ENCODE measurements at regions not wholly inside any gene's neighbourhood (a gene's known extent, or its start where the extent isn't known, plus 50 kb on each side); places are given as distances from the start of the nearest gene placed in this dataset.
"Not testable (repeated sequence)": the region's sequence is repeated elsewhere in the genome, so short reads cannot be mapped to it uniquely, and the experiment has no call there.

DNA sequence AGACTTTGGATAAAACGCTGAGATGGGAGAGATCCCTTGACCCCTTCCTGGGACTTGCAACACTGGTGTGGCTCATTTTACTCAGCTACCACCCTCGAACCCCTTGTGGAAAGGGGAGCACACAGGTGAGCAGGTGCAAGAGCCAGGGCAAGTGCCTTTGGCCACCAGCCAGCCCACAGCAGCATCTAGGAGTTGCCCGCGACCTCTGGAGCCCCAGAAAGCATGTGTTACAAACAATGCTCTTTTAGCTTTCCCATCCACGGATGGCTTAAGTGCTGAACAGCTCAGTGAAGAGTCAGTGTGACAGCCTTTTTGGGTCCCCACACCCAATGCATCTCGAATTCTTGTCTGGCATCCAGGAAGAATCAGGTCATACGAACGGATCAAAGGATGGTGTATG is 197.8 kb downstream of the MEMO1 start:
- no peak for DNase-seq

- DNase-seq: peak in 1 of 2 experiments; percentile 33
These were observed 198.6 kb downstream of the MEMO1 start for GRCh38 chr2:31812051-31812798.

GRCh38 chr2:31811482-31811881 is 199.3 kb downstream of the MEMO1 start:
- DNase-seq: no peak

DNA sequence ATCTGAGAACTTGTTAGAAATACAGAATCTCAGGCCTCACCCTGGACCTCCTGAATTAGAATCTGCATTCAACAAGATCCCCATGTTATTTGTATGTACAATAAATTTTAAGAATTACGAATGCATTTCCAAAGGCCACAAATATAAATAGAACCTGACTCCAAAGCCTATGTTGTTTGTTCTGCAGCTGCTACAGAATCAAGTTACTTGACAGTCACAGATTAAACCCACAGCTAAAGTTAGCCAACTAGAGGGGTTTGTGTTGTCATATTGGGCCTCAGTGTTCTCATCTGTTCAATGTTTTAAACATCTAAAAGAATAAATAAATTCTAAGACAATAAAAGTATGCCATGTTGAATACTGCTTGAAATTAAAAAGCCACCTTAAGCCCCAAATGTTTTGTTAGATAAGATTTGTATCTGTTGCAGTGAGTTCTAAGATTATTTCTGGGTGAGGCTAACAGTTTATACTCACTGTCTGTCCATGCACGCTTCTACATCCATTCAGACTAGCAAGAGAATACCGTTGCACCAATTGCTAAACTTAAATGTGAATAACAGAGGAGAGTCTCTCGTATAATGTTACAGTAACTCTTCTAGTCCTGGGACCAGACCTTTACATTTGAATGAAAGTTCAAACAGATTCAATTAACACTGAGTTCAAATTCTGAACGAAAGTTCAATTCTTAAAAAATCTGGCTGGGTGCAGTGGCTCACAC is 200.4 kb downstream of the MEMO1 start:
- no peak for DNase-seq

- no peak for DNase-seq
These were observed 205.1 kb downstream of the MEMO1 start for GRCh38 chr2:31805688-31806087.

DNA sequence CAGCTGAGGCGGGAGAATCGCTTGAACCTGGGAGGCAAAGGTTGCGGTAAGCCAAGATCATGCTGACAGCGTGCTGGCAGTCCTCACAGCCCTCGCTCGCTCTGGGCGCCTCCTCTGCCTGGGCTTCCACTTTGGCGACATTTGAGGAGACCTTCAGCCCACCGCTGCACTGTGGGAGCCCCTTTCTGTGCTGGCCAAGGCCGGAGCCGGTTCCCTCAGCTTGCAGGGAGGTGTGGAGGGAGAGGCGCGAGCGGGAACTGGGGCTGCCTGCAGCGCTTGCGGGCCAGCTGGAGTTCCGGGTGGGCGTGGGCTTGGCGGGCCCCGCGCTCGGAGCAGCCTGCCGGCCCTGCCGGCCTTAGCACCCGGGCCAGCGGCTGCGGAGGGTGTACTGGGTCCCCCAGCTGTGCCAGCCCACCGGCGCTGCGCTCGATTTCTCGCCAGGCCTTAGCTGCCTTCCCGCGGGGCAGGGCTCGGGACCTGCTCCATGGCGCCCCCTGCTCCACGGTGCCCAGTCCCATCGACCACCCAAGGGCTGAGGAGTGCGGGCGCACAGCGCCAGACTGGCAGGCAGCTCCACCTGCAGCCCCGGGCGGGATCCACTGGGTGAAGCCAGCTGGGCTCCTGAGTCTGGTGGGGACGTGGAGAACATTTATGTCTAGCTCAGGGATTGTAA is 207.2 kb downstream of the MEMO1 start:
- DNase-seq: not testable (repeated sequence)

- no peak for DNase-seq
These were observed 208.1 kb downstream of the MEMO1 start for GRCh38 chr2:31802711-31803110.

GRCh38 chr2:31799282-31799681 is 211.5 kb downstream of the MEMO1 start:
- DNase-seq: not testable (repeated sequence)

DNA sequence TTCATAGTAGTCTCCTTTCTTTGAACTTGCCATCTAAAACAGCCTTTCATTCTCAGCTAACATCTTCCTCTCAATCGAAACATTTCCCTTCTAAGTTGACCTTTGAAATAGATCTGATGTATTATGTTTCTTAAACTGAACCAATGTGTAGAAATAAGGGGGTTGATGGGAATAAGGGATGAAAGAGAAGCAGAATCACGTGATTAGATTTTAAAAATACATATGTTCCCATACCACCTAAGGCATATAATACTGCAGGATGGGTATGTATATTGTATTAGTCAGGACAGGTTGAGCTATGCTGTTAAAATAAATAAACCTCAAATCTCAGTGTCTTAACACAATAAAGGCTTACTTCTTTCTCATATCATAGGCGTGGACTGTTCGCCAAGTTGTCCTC is 207.5 kb upstream of the SRD5A2 start:
- no peak for DNase-seq

DNA sequence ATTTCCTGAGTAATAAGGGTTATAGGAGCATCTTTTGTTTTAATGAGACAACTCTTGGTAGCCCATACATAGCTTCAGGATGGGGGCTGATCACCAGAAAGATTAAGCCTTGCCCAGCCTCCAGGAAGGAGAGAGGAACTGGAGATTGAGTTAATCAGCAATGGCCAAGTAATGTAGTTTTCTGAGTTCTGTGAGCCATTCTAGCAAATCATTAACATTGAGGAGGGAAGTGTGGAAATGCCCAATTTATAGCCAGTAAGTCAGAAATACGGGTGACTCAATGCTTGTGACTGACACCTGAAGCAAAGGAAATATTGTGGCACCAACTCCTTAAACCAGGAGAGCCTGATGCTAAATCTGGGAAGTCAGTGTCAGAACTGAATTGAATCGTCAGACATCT is 205.1 kb upstream of the SRD5A2 start:
- DNase-seq: no peak

- no peak for DNase-seq
These were observed 204.1 kb upstream of the SRD5A2 start for GRCh38 chr2:31784868-31785267.

DNA sequence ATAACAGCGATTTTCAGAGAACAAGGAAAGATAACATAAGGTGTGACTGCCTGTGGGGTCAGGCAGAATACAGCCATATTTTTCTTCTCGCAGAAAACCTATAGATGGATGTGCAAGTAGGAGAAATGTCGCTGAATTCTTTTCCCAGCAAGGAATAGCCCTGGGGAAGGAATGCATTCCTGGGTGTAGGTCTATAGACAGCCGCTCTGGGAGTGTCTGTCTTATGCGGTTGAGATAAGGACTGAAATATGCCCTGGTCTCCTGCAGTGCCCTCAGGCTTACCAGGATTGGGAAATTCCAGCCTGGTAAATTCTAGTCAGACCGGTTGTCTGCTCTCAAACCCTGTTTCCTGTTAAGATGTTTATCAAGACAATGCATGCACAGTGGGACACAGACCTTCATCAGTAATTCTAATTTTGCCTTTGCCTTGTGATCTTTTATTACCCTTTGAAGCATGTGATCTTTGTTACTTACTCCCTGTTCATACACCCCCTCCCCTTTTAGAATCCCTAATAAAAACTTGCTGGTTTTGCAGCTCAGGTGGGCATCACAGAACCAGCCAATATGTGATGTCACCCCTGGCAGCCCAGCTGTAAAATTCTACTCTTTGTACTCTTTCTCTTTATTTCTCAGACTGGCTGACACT is 202.8 kb upstream of the SRD5A2 start:
- not testable (repeated sequence) for DNase-seq

DNA sequence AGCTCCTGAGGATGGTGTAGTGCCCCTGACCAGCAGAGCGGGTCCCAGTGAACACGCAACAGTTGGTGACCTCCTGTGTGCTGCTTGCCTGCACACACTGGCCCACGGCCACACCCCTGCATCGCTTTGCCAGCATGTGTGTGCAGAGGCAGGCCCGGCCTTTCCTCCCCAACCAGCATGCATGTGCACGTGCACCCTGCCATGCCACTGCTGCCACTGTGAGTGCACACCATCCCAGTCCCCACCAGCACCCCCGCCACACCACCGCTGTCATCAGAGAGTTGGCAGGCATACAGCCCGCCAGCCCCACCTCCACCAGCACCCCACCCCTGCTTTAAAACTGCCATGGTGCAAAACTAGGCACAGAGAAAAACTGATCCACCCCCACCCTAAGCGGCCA is 197.4 kb upstream of the SRD5A2 start:
- no peak for DNase-seq

DNA sequence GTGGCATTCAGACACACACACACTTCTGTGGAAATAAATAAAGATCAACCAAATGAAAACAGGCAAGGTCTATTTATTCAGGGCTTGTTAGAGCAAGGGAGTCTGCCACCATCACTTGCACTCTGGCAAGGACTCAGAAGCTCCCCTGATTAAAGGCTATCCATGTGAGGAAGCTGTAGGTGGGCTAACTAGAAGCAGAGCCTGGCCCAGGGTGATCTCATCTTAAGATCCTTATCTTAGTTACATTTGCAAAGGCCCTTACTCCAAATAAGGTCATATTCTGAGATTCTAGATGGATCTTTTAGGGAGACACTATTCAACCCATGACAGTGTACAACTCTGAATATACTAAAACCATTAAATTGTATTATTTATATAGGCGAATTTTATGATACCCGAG is 190.0 kb upstream of the SRD5A2 start:
- DNase-seq: no peak

- no peak for DNase-seq
These were observed 184.6 kb upstream of the SRD5A2 start for GRCh38 chr2:31765078-31765945.

- no peak for DNase-seq
These were observed 183.4 kb upstream of the SRD5A2 start for GRCh38 chr2:31764169-31764568.

DNA sequence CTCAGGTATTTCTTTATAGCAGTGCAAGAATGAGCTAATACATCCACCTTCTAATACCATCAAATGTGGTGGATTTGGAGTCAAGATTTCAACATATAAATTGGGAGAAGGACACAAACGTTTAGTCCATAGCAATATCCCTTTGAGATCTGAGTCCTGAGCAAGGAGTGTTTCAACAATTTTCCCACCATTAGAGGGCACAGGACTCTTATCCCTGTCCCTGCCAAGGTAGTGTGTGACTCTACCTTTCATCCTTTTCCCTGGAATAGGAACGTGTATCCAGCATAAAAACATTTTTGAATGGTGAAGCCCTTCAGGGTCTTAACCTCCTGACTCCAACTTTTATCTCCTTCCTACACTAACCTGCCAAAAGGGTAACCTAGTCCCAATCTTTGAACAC is 181.3 kb upstream of the SRD5A2 start:
- no peak for DNase-seq

GRCh38 chr2:31757351-31757750 is 176.6 kb upstream of the SRD5A2 start:
- DNase-seq: not testable (repeated sequence)

- not testable (repeated sequence) for DNase-seq
These were observed 168.0 kb upstream of the SRD5A2 start for GRCh38 chr2:31748746-31749145.

DNA sequence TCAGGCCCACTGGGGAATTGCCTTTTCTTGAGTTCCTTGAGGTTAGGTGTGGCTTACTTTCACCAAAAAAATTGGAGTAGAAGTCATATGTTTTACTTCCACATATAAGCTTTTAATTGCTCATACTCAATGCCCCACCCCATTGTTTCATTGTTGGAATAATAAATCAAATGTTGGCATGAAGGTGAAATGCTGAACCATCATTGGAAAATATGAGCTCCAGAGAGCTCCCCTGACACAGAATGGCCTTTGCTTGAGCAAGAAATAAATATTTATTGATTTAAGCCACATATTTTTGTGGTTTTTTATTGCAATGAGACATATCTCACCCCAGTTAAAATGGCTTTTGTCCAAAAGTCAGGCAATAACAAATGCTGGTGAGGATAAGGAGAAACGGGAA is 167.3 kb upstream of the SRD5A2 start:
- no peak for DNase-seq

DNA sequence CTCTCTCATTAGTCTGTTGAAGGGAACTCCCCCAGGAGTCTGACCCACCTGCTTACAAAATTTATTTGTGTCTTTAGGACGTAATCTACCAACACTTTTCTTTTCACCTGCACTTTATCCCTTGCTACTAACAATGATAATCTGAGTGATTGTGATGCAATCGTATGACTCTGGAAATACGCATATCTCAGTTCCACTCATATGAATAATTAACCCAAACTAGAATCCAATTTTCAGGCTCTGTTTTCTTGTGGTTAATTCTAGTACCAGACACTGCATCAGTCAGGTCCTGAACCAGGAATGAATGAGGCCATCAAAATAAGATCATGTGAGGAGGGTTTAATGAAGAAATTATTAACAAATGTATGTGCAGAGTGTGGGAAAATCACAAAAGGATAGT is 158.4 kb upstream of the SRD5A2 start:
- DNase-seq: no peak

GRCh38 chr2:31736695-31737454 is 156.1 kb upstream of the SRD5A2 start:
- DNase-seq: no peak
